GM12872 (cell line): ENCODE measurements at regions not wholly inside any gene's neighbourhood (a gene's known extent, or its start where the extent isn't known, plus 50 kb on each side); places are given as distances from the start of the nearest gene placed in this dataset.

Source experiments
- TF ChIP-seq, protein P1 (sequence below): IDR thresholded peaks from 3 replicates; pipeline ENCODE4 v1.5.1; 2011; ENCODE audit warnings: low read depth, mild to moderate bottlenecking, low read length, moderate library complexity; ENCODE audit not compliant: insufficient read depth

DNA sequence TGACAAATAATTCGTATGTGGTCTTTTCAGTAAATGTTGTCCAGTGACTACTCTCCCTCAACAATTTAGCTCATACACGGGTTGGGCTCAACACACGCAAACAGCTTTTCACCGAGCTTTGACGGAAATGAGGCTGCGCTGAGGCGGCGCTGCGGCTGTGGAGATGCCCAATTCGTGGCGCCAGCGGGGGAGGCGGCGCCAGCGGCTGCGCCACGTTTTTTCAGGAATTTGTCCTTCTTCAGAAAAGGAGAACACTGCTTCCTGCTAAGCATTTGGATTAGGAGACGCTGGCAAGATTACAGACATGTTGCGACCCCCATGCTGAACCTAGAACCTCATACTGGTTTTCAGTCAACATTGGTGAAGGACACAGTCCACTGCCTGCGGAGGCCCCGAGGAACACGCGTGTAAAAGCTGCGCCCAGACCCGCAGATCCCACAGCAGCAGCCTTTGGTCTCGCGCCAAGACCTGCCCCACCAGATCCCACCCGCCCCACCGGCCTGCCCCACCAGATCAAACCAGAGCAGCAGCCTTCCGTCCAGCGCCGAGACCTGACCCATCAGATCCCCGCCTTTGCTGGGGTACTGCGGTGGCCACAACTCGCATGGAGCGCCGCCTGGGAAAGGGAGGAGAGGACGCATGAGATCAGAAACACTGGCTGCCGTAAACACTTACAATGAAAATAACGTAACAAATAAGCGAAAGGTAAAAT lies 173.8 kb downstream of the TMEM18 start:
- TF ChIP-seq, protein P1, sequence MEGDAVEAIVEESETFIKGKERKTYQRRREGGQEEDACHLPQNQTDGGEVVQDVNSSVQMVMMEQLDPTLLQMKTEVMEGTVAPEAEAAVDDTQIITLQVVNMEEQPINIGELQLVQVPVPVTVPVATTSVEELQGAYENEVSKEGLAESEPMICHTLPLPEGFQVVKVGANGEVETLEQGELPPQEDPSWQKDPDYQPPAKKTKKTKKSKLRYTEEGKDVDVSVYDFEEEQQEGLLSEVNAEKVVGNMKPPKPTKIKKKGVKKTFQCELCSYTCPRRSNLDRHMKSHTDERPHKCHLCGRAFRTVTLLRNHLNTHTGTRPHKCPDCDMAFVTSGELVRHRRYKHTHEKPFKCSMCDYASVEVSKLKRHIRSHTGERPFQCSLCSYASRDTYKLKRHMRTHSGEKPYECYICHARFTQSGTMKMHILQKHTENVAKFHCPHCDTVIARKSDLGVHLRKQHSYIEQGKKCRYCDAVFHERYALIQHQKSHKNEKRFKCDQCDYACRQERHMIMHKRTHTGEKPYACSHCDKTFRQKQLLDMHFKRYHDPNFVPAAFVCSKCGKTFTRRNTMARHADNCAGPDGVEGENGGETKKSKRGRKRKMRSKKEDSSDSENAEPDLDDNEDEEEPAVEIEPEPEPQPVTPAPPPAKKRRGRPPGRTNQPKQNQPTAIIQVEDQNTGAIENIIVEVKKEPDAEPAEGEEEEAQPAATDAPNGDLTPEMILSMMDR: no peak

DNA sequence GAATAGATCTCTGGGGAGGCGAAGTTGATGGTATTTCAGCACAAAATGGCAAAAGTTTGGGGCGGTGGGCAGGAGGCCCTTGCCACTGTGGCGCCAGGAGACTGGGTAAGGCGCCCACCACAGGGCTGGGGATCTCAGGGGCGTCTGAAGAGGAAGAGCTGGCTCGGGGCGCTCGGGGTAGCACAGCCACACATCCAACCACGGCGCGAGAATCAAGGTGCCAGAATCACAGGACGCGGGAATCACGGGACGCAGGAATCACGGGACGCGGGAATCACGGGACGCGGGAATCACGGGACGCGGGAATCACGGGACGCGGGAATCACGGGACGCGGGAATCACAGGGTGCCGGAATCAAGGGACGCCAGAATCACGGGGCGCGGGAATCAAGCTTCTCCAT lies 174.4 kb downstream of the TMEM18 start:
- TF ChIP-seq, protein P1: no peak

DNA sequence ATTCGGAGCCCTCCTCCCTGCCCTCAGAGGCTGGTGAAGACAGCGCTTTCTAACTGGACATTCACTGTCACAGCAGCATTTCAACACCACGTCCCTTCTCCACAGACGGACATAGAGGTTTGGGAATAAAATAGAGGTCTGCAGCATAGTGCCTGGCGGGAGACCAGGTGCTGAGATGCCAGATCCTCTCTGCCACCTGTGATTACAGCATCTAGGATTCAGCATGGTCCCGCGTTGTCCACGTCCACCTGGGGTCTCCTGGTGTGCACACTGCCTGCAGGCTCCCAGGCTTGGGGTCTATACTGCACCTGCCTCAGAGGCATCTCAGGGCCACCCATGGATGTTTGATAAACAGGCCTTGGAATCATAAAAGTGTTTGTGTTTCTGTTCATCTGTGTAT lies 175.5 kb downstream of the TMEM18 start:
- TF ChIP-seq, protein P1: no peak

DNA sequence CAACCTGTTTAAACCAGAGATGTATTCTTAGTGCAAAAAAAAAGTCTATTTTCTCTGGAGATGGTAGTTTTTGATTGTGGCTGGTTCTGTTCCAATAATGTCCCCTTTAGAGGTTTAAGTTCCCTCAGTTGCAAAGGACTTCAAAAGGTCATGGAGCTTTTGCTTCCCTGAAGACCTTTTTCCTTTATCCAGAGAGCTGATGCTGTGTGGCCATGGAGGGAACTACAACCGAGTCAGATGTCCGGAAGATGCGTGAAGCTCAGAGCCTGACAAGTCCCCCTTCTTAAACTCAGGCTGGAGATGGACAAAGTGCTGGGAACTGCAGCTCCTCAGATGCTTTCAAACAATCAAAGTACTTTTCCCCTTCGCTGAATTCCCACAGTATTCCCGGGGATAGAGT lies 176.1 kb downstream of the TMEM18 start:
- TF ChIP-seq, protein P1: 0 out of 3 replicates have a peak, but pooled peaks have one; percentile 7

DNA sequence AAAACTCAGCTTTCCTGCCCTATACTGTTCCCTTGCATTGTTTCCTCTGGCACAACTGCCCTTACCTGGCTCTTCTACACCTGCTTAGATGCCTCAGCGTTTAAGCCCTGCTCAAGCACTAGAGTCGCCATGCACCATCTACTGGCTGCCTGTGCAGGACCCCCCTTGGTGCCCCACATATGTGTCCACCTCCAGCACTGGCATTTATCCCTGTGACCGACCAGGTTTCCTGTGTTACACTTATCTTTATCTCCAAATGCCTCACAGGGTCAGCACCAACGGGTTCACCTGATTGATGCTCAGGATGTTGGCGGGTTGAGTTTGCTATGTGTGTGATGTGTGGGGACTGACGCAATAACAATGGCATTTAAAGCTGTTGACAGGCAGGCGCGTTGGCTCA lies 177.5 kb downstream of the TMEM18 start:
- TF ChIP-seq, protein P1: no peak

DNA sequence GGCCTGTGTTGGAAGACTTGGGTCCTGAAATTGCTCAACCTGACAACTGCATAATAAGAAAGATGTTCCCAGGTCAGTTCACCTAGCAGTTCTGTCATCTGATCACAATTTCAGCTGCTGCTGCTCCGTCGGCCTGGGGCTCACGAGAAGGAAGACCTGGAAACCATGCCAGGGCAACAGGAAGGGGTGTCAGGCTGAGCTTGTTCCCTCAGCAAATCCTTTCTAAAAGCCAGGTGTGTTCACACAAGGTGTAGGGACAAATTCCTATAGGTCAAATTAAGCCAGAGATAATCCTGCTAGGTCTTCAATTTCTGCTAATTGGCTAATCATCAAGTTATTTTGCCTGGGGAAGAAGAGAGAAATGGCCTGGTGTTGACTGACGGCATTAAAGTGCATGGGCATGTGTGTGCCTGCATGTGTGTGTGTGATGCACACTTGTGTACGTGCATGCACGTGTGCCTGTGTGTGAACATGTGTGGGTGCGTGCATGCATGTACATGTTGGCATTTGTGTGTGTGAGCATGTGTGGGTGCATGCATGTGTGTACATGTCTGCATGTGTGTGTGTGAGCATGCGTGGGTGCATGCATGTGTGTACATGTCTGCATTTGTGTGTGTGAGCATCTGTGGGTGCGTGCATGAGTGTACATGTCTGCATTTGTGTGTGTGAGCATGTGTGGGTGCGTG lies 178.6 kb downstream of the TMEM18 start:
- TF ChIP-seq, protein P1: no peak

DNA sequence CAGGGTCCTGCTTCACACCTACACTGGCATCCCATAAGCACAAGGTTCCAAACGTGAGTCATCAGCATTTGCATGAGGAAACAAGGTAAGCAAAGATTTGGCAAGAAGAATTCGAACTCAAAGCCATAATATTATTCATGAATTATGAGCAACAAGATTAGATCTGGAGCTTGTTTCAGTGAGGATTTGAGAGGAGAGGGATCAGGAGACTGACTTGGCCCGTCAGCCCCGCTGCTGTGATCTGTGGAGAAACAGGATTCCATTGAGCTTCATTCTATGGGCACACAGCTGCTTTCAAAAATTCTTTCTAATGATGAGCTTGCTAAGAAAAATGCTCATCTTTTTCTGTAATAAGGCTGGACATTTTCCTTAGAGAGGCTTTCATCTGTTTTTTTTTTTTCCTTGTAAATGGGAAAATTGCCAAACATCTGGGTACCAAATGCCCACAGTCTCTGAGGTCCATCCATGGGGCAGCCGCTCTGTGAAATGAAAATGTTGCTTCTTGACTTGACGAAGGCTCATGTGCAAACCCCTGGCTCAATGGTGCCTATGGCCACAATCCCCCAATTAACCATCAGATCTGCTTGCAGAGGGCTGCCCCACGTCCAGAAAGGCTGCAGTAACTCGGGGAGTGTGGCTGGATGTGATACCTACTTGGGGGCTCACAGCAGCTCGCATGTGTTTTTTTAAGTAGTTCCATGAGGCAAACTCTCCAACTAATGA lies 179.3 kb downstream of the TMEM18 start:
- TF ChIP-seq, protein P1: no peak
